GM06990 (cell line): ENCODE measurements at regions not wholly inside any gene's neighbourhood (a gene's known extent, or its start where the extent isn't known, plus 50 kb on each side); places are given as distances from the start of the nearest gene placed in this dataset.

Experiments
- DNase-seq: peaks from one replicate; pipeline ENCODE4 v3.0.0-alpha.2; 2011; ENCODE audit not compliant: insufficient read length; ENCODE audit errors: extremely low read depth
- H3K27me3 ChIP-seq: replicated peaks from 2 replicates; pipeline ENCODE4 v1.6.0; 2011; ENCODE audit warnings: low read length; ENCODE audit not compliant: control insufficient read depth, insufficient read depth
- H3K36me3 ChIP-seq: 2 replicates; pipeline ENCODE4 v1.5.1; 2011; ENCODE audit warnings: low read length; ENCODE audit not compliant: control insufficient read depth, insufficient read depth
- H3K4me3 ChIP-seq: replicated peaks from 2 replicates; pipeline ENCODE4 v1.5.1; 2011; ENCODE audit warnings: low read depth, mild to moderate bottlenecking, control low read depth, low read length
- CTCF ChIP-seq: IDR thresholded peaks from 2 replicates; pipeline ENCODE4 v1.5.1; 2011; ENCODE audit warnings: low read length, control low read depth, mild to moderate bottlenecking, inconsistent platforms; ENCODE audit not compliant: insufficient read depth, poor library complexity, severe bottlenecking

DNA sequence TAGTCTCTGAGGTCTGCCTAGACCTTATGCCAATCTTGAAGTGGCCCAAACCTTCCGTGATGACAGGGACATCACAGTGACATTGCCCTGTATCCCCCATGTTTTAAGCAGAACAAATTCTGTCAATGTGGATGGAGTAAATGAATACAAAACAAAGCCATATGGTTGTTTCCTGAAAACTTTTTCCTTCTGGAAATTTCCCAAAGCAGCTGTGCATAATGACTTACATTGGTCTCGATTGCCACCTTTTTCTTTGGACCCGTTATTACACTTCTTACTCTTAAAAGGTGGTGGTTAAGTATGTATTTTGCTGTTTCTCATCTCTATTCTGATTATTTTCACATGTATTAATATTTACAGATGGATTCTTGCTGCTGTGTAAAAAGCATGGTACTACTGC lies 411.2 kb upstream of the KLF6 start:
- Histone ChIP-seq H3K27me3 (no peaks in the 10 kb centered on the region), H3K4me3 (no peak overlapping the region), H3K36me3 (no peaks in the 10 kb centered on the region)
- no peak for TF ChIP-seq CTCF
- DNase-seq = no peak

DNA sequence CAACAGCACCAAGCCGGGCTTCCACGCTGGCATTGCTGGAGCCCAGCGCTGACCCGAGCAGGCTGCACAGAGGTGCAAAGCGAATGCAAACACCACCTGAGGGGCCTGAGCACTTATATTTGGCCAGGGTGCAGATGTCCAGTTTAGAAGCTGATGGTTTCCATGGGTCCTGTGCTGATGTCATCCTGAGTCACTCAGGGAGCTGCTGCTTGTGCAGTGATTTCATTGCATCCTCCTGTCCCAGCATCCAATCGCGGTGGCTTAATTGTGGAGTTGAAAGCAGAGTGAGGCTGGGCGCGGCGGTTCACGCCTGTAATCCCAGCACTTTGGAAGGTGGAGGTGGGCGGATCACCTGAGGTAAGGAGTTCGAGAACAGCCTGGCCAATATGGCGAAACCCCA lies 410.2 kb upstream of the KLF6 start:
- DNase-seq = no peak
- Histone ChIP-seq H3K4me3 (no peak overlapping the region), H3K27me3 (no peaks in the 10 kb centered on the region), H3K36me3 (no peaks in the 10 kb centered on the region)
- no peak for TF ChIP-seq CTCF

GRCh38 chr10:4194231-4194630 lies 409.2 kb upstream of the KLF6 start:
- H3K27me3 ChIP-seq = no peaks in the 10 kb centered on the region
- no peak for DNase-seq
- TF ChIP-seq CTCF = no peak
- H3K4me3 ChIP-seq = no peak overlapping the region
- no peaks in the 10 kb centered on the region for H3K36me3 ChIP-seq

DNA sequence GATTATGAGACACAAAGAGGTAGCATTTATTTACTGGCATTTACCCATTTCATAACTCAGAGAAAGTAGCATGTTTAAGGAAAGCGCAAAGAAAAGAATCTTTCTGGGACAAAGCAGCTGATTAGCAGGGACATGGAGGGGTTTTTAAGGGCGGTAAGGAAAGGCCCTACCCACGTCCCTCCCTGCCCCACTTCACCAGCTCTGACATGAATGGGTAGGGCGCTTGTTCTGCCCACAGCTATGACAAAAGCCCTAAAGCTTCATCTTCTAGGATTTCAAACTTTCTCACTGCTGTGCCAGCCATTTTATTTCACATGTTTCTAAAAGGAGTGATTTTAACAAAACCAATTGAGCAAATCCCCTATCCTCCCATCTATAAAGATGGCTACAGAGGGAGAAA lies 406.9 kb upstream of the KLF6 start:
- no peak for DNase-seq
- Histone ChIP-seq H3K4me3 (no peak overlapping the region), H3K27me3 (no peaks in the 10 kb centered on the region), H3K36me3 (no peaks in the 10 kb centered on the region)
- TF ChIP-seq CTCF = no peak

- H3K36me3 ChIP-seq = no peaks in the 10 kb centered on the region
- no peak for DNase-seq
- H3K27me3 ChIP-seq = no peaks in the 10 kb centered on the region
- H3K4me3 ChIP-seq = no peak overlapping the region
- no peak for TF ChIP-seq CTCF
These were observed 406.3 kb upstream of the KLF6 start for GRCh38 chr10:4191354-4191753.

- no peak overlapping the region for H3K4me3 ChIP-seq
- H3K27me3 ChIP-seq = no peaks in the 10 kb centered on the region
- no peak for DNase-seq
- H3K36me3 ChIP-seq = no peaks in the 10 kb centered on the region
- TF ChIP-seq CTCF = no peak
These were observed 405.9 kb upstream of the KLF6 start for GRCh38 chr10:4190876-4191275.
